HEK293T (cell line): ENCODE measurements at regions not wholly inside any gene's neighbourhood (a gene's known extent, or its start where the extent isn't known, plus 50 kb on each side); places are given as distances from the start of the nearest gene placed in this dataset.

Source experiments
- CTCF ChIA-PET: fragments of 350-600 bp; formaldehyde crosslinking; extraction: SDS; loops from one replicate; lab custom pipeline; 2021; ENCODE audit warnings: antibody characterized with exemption, inconsistent platforms; lab: Yijun Ruan, JAX
- POLR2A ChIA-PET: fragments of 350-600 bp; formaldehyde crosslinking; extraction: SDS; loops from one replicate; lab custom pipeline; 2020; ENCODE audit warnings: antibody characterized with exemption, inconsistent platforms; lab: Yijun Ruan, JAX
- DNase-seq: peaks from one replicate; pipeline ENCODE4 v3.0.0; 2012; ENCODE audit warnings: mixed read lengths; ENCODE audit errors: extremely low spot score
- ARNT ChIP-seq: fragments of 450-650 bp; IDR thresholded peaks from 2 replicates; pipeline ENCODE4 v1.6.1; 2017; ENCODE audit warnings: mild to moderate bottlenecking
- BHLHE40 ChIP-seq: fragments of 450-650 bp; IDR thresholded peaks from 2 replicates; pipeline ENCODE4 v1.6.1; 2016; ENCODE audit warnings: mild to moderate bottlenecking, moderate library complexity, borderline replicate concordance
- CTBP1 ChIP-seq: fragments of 450-650 bp; IDR thresholded peaks from 2 replicates; pipeline ENCODE4 v1.6.1; 2016; ENCODE audit warnings: borderline replicate concordance
- ELF4 ChIP-seq: fragments of 450-650 bp; IDR thresholded peaks from 2 replicates; pipeline ENCODE4 v1.6.1; 2017; ENCODE audit warnings: antibody characterized with exemption
- FOXA1 ChIP-seq: fragments of 450-650 bp; IDR thresholded peaks from 2 replicates; pipeline ENCODE4 v1.6.1; 2016; ENCODE audit warnings: mild to moderate bottlenecking
- FOXK2 ChIP-seq: fragments of 450-650 bp; IDR thresholded peaks from 2 replicates; pipeline ENCODE4 v1.6.1; 2016; ENCODE audit warnings: mild to moderate bottlenecking
- FOXM1 ChIP-seq: fragments of 450-650 bp; IDR thresholded peaks from 2 replicates; pipeline ENCODE4 v1.6.1; 2017; ENCODE audit warnings: mild to moderate bottlenecking, borderline replicate concordance
- HDGF ChIP-seq: fragments of 450-650 bp; IDR thresholded peaks from 2 replicates; pipeline ENCODE4 v1.6.1; 2017; ENCODE audit warnings: antibody characterized with exemption, borderline replicate concordance
- L3MBTL2 ChIP-seq: fragments of 450-650 bp; conservative IDR thresholded peaks from 2 replicates; pipeline ENCODE4 v1.6.1; 2016; ENCODE audit warnings: mild to moderate bottlenecking
- LEF1 ChIP-seq: fragments of 450-650 bp; IDR thresholded peaks from 2 replicates; pipeline ENCODE4 v1.6.1; 2017; ENCODE audit warnings: mild to moderate bottlenecking, borderline replicate concordance
- NFRKB ChIP-seq: fragments of 450-650 bp; IDR thresholded peaks from 2 replicates; pipeline ENCODE4 v1.6.1; 2016; ENCODE audit warnings: mild to moderate bottlenecking, moderate library complexity
- PKNOX1 ChIP-seq: fragments of 450-650 bp; IDR thresholded peaks from 2 replicates; pipeline ENCODE4 v1.6.1; 2016
- SP1 ChIP-seq: fragments of 450-650 bp; IDR thresholded peaks from 2 replicates; pipeline ENCODE4 v1.6.1; 2017
- SUZ12 ChIP-seq: fragments of 450-650 bp; IDR thresholded peaks from 2 replicates; pipeline ENCODE4 v1.6.1; 2016; ENCODE audit warnings: mild to moderate bottlenecking
- TARDBP ChIP-seq: fragments of 450-650 bp; IDR thresholded peaks from 2 replicates; pipeline ENCODE4 v1.6.1; 2016
- ZNF384 ChIP-seq: fragments of 450-650 bp; IDR thresholded peaks from 2 replicates; pipeline ENCODE4 v1.6.1; 2016

- CTCF ChIA-PET: no interaction called here
- DNase-seq: no peak
- TF ChIP-seq SUZ12 (no peak), FOXK2 (no peak), L3MBTL2 (no peak), HDGF (no peak), ZNF384 (no peak), LEF1 (no peak), PKNOX1 (no peak), FOXA1 (no peak), CTBP1 (no peak), SP1 (no peak), ARNT (no peak), BHLHE40 (no peak), NFRKB (no peak), TARDBP (no peak), FOXM1 (no peak), ELF4 (no peak)
- POLR2A ChIA-PET: no interaction called here
Observed at GRCh38 chr12:59517522-59517921, 78.3 kb upstream of the SLC16A7 start.

- CTCF ChIA-PET: no interaction called here
- POLR2A ChIA-PET: no interaction called here
- DNase-seq: no peak
- TF ChIP-seq SP1 (no peak), L3MBTL2 (no peak), ZNF384 (no peak), ARNT (no peak), FOXM1 (no peak), TARDBP (no peak)
Observed at GRCh38 chr12:59500915-59501314, 94.9 kb upstream of the SLC16A7 start.

GRCh38 chr12:59500335-59500734 is 95.5 kb upstream of the SLC16A7 start:
- ChIA-PET CTCF (no interaction called here), POLR2A (no interaction called here)
- no peak for DNase-seq
- TF ChIP-seq FOXA1: no peak
- no peak for TF ChIP-seq ARNT
- no peak for TF ChIP-seq FOXM1
- no peak for TF ChIP-seq BHLHE40
- TF ChIP-seq FOXK2: no peak

GRCh38 chr12:59499774-59500173 is 96.1 kb upstream of the SLC16A7 start:
- no peak for DNase-seq
- TF ChIP-seq BHLHE40 (no peak), TARDBP (no peak), CTBP1 (no peak), SUZ12 (no peak), FOXM1 (no peak), PKNOX1 (no peak), ARNT (no peak), LEF1 (no peak)
- CTCF ChIA-PET: no interaction called here
- POLR2A ChIA-PET: no interaction called here

GRCh38 chr12:59494617-59495016 is 101.2 kb upstream of the SLC16A7 start:
- TF ChIP-seq ARNT (no peak), NFRKB (no peak), PKNOX1 (no peak), SP1 (no peak), CTBP1 (no peak), FOXK2 (no peak), FOXM1 (no peak), HDGF (no peak), BHLHE40 (no peak), LEF1 (no peak), L3MBTL2 (no peak), ELF4 (no peak), SUZ12 (no peak), ZNF384 (no peak)
- POLR2A ChIA-PET: no interaction called here
- DNase-seq: no peak
- CTCF ChIA-PET: no interaction called here

- DNase-seq: no peak
- TF ChIP-seq L3MBTL2: no peak
- no peak for TF ChIP-seq NFRKB
- CTCF ChIA-PET: no interaction called here
- POLR2A ChIA-PET: no interaction called here
Observed at GRCh38 chr12:59491877-59492276, 104.0 kb upstream of the SLC16A7 start.

- TF ChIP-seq L3MBTL2: no peak
- TF ChIP-seq SP1: no peak
- TF ChIP-seq ZNF384: no peak
- TF ChIP-seq LEF1: no peak
- TF ChIP-seq SUZ12: no peak
- no peak for TF ChIP-seq FOXM1
- TF ChIP-seq FOXK2: no peak
- TF ChIP-seq ELF4: no peak
- no peak for TF ChIP-seq TARDBP
- no peak for TF ChIP-seq BHLHE40
- TF ChIP-seq CTBP1: no peak
- no peak for TF ChIP-seq PKNOX1
- TF ChIP-seq FOXA1: no peak
- ChIA-PET POLR2A (no interaction called here), CTCF (no interaction called here)
- no peak for DNase-seq
Observed at GRCh38 chr12:59486827-59487226, 109.0 kb upstream of the SLC16A7 start.
